MCF 10A (cell line): ENCODE measurements at regions not wholly inside any gene's neighbourhood (a gene's known extent, or its start where the extent isn't known, plus 50 kb on each side); places are given as distances from the start of the nearest gene placed in this dataset.
A peak's percentile ranks its signal among the peaks of the same experiment; 100 is the strongest.

Experiments
- BruUV-seq: library from RNA; stranded (reverse); fragments of 400-500 nt; replicated peaks from 2 replicates; lab custom pipeline; 2021; lab: Mats Ljungman, UMichigan
- CTCF ChIA-PET: fragments of 300-600 bp; sonication (Branson Sonifier 250); formaldehyde crosslinking; extraction: SDS; loops from one replicate; lab custom pipeline; 2021; ENCODE audit warnings: antibody characterized with exemption, inconsistent platforms; lab: Yijun Ruan, JAX
- POLR2A ChIA-PET: fragments of 300-600, 350-650 bp; sonication (Branson Sonifier 250); formaldehyde crosslinking; extraction: SDS; loops from one replicate; lab custom pipeline; 2020; ENCODE audit warnings: antibody characterized with exemption, inconsistent platforms; lab: Yijun Ruan, JAX
- DNase-seq: peaks from one replicate; pipeline ENCODE4 v3.0.0-alpha.2; 2018; ENCODE audit not compliant: unreplicated experiment
- H3K27ac Mint-ChIP-seq: one replicate; pipeline ENCODE4 v1.8.0; 2022; ENCODE audit warnings: mild to moderate bottlenecking, low read depth, mixed read lengths; ENCODE audit not compliant: unreplicated experiment
- H3K27me3 Mint-ChIP-seq: one replicate; pipeline ENCODE4 v1.8.0; 2022; ENCODE audit warnings: mixed read lengths; ENCODE audit not compliant: insufficient read depth, unreplicated experiment
- H3K36me3 Mint-ChIP-seq: one replicate; pipeline ENCODE4 v1.8.0; 2022; ENCODE audit warnings: mild to moderate bottlenecking, moderate library complexity, mixed read lengths; ENCODE audit not compliant: insufficient read depth, unreplicated experiment
- H3K4me1 Mint-ChIP-seq: one replicate; pipeline ENCODE4 v1.8.0; 2022; ENCODE audit warnings: mixed read lengths; ENCODE audit not compliant: insufficient read depth, unreplicated experiment
- H3K4me3 Mint-ChIP-seq: one replicate; pipeline ENCODE4 v1.8.0; 2022; ENCODE audit warnings: mild to moderate bottlenecking, moderate library complexity, mixed read lengths; ENCODE audit not compliant: unreplicated experiment
- H3K9me3 Mint-ChIP-seq: one replicate; pipeline ENCODE4 v1.8.0; 2022; ENCODE audit warnings: mixed read lengths; ENCODE audit not compliant: unreplicated experiment
- CTCF ChIP-seq: fragments of 200-600 bp; IDR thresholded peaks from one replicate; pipeline ENCODE4 v1.8.0; 2022; ENCODE audit warnings: antibody characterized with exemption, mild to moderate bottlenecking; ENCODE audit not compliant: unreplicated experiment
- intact Hi-C: fragments of 100-400 bp; cut with micrococcal nuclease; formaldehyde crosslinking; loops from 2 replicates; pipeline ENCODE4 v1.14.1; 2022

- BruUV-seq = no TSS peak
- Mint-ChIP-seq H3K27me3 (no peaks in the 10 kb centered on the region), H3K4me3 (no peak overlapping the region), H3K9me3 (no peaks in the 10 kb centered on the region), H3K36me3 (no peaks in the 10 kb centered on the region), H3K4me1 (peaks cover 40% of the 10 kb centered on the region), H3K27ac (peak overlapping the region; percentile 73)
- intact Hi-C loops = no loop called here
- peak; percentile 93 for DNase-seq
- CTCF ChIA-PET = interaction anchor here (1.0 to 1.5 kb wide), 4 partner anchors 19 to 671 kb away, joined by 3 to 5 read pairs (median 3); no protein-coding TSS in a partner anchor
- no peak for TF ChIP-seq CTCF
- POLR2A ChIA-PET = interaction anchor here (0.6 to 1.7 kb wide), 4 partner anchors 9 to 744 kb away, joined by 3 to 16 read pairs (median 4); partner anchors contain the start of gene SETD7
Measured at GRCh38 chr4:140300271-140300970, 73.0 kb upstream of the SCOC start.

GRCh38 chr4:140298001-140298400, 75.4 kb upstream of the SCOC start:
- no peaks in the 10 kb centered on the region for H3K36me3 Mint-ChIP-seq
- ChIA-PET POLR2A (no interaction called here), CTCF (interaction anchor here (0.5 to 1.8 kb wide), 6 partner anchors 10 to 615 kb away, joined by 3 to 10 read pairs (median 3); no protein-coding TSS in a partner anchor)
- no peak overlapping the region for H3K27ac Mint-ChIP-seq
- H3K4me3 Mint-ChIP-seq = no peak overlapping the region
- no peak for DNase-seq
- intact Hi-C loops = no loop called here
- TF ChIP-seq CTCF = no peak
- H3K9me3 Mint-ChIP-seq = no peaks in the 10 kb centered on the region
- H3K4me1 Mint-ChIP-seq = peaks cover 27% of the 10 kb centered on the region
- no TSS peak for BruUV-seq
- H3K27me3 Mint-ChIP-seq = no peaks in the 10 kb centered on the region

- intact Hi-C loops = no loop called here
- Mint-ChIP-seq H3K27me3 (no peaks in the 10 kb centered on the region), H3K4me1 (peaks cover 27% of the 10 kb centered on the region), H3K27ac (peak overlapping the region; percentile 11), H3K9me3 (no peaks in the 10 kb centered on the region), H3K36me3 (no peaks in the 10 kb centered on the region), H3K4me3 (peak overlapping the region; percentile 34)
- peak; percentile 60 for DNase-seq
- ChIA-PET POLR2A (interaction anchor here (2.4 kb wide), 1 partner anchor 12 kb away, joined by 13 read pairs; no protein-coding TSS in a partner anchor), CTCF (interaction anchor here (0.6 to 0.8 kb wide), 3 partner anchors 22 to 408 kb away, joined by 3 to 4 read pairs (median 3); no protein-coding TSS in a partner anchor)
- TF ChIP-seq CTCF = no peak
- BruUV-seq = no TSS peak
Measured at GRCh38 chr4:140297221-140297570, 76.2 kb upstream of the SCOC start.
